ENCODE measurements at regions not wholly inside any gene's neighbourhood (a gene's known extent, or its start where the extent isn't known, plus 50 kb on each side); places are given as distances from the start of the nearest gene placed in this dataset.

DNA sequence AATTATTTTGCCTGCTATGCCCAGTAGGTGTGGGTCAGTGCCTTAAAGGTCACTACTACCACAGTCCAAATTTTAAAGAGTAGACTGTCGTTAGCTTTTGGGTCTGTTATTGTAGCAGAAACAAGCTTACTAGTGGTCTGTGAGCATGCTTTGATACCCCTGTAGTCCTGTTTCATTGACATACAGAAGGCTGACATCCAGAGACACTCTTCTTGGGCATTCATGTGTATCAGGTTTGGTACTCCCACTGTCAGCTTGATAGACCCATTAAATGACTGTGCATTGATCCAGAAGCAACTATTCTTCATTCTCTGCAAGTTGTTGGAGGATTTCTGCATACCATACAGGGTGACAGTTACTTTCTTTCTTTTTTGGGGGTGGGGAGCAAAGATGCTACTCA is 884.4 kb upstream of the CELF2 start:
- TF ChIP-seq EZH2 (IDR thresholded peaks at IDR 0.05; ENCODE audit: insufficient read depth, poor library complexity, severe bottlenecking), result no peak
- TF ChIP-seq EZH2phosphoT487 (IDR thresholded peaks at IDR 0.05; ENCODE audit: insufficient read depth, low read depth), result no peak
